Nephron (organoid): ENCODE measurements at regions not wholly inside any gene's neighbourhood (a gene's known extent, or its start where the extent isn't known, plus 50 kb on each side); places are given as distances from the start of the nearest gene placed in this dataset.
A peak's percentile ranks its signal among the peaks of the same experiment; 100 is the strongest.

Experiments
- H3K27ac Mint-ChIP-seq, 3 experiments: 2 replicates each; pipeline ENCODE4 v1.8.0; 2020; ENCODE audit warnings: mixed read lengths in 3 of 3, mild to moderate bottlenecking in 2 of 3, moderate library complexity in 1 of 3
- H3K27me3 Mint-ChIP-seq: 2 replicates; pipeline ENCODE4 v1.8.0; 2021; ENCODE audit warnings: low read depth, mild to moderate bottlenecking, moderate library complexity, mixed read lengths
- H3K36me3 Mint-ChIP-seq: 2 replicates; pipeline ENCODE4 v1.8.0; 2020; ENCODE audit warnings: low read depth, mixed read lengths
- H3K4me1 Mint-ChIP-seq: 2 replicates; pipeline ENCODE4 v1.8.0; 2020; ENCODE audit warnings: mixed read lengths
- H3K4me3 Mint-ChIP-seq, 3 experiments: 2 replicates each; pipeline ENCODE4 v1.8.0; 2020; ENCODE audit warnings: mild to moderate bottlenecking in 3 of 3, mixed read lengths in 3 of 3, moderate library complexity in 2 of 3
- H3K9me3 Mint-ChIP-seq: 2 replicates; pipeline ENCODE4 v1.8.0; 2020; ENCODE audit warnings: mixed read lengths
- CTCF ChIP-seq, 3 experiments: fragments of 200-600 bp; sonication (generic); IDR thresholded peaks; one replicate each; pipeline ENCODE4 v1.5.0; 2021; ENCODE audit warnings: antibody characterized with exemption in 3 of 3; ENCODE audit not compliant: unreplicated experiment in 3 of 3

- TF ChIP-seq CTCF (IDR thresholded peaks at IDR 0.05; ENCODE audit: unreplicated experiment in 3 of 3), result no peak
- H3K9me3 Mint-ChIP-seq, result no peaks in the 10 kb centered on the region
- peaks cover 3% of the 10 kb centered on the region for H3K36me3 Mint-ChIP-seq
- H3K27ac Mint-ChIP-seq, result peak overlapping the region in 1 of 3 experiments; percentile 3
- no peaks in the 10 kb centered on the region for H3K27me3 Mint-ChIP-seq
- H3K4me3 Mint-ChIP-seq, result no peak overlapping the region
- peaks cover 11% of the 10 kb centered on the region for H3K4me1 Mint-ChIP-seq
Observed at GRCh38 chr7:117951691-117952280, 78.5 kb upstream of the CTTNBP2 start.

GRCh38 chr7:117955046-117955445, 81.8 kb upstream of the CTTNBP2 start:
- no peaks in the 10 kb centered on the region for H3K27me3 Mint-ChIP-seq
- no peaks in the 10 kb centered on the region for H3K9me3 Mint-ChIP-seq
- H3K4me3 Mint-ChIP-seq, result no peak overlapping the region
- TF ChIP-seq CTCF (IDR thresholded peaks at IDR 0.05; ENCODE audit: unreplicated experiment in 3 of 3), result no peak
- no peak overlapping the region for H3K27ac Mint-ChIP-seq
- H3K36me3 Mint-ChIP-seq, result peaks cover 3% of the 10 kb centered on the region
- peaks cover 11% of the 10 kb centered on the region for H3K4me1 Mint-ChIP-seq

- peak overlapping the region in 2 of 3 experiments; percentile 57 to 91 for H3K27ac Mint-ChIP-seq
- no peaks in the 10 kb centered on the region for H3K36me3 Mint-ChIP-seq
- no peak for TF ChIP-seq CTCF (IDR thresholded peaks at IDR 0.05; ENCODE audit: unreplicated experiment in 3 of 3)
- H3K4me3 Mint-ChIP-seq, result no peak overlapping the region
- no peaks in the 10 kb centered on the region for H3K27me3 Mint-ChIP-seq
- H3K9me3 Mint-ChIP-seq, result no peaks in the 10 kb centered on the region
- peaks cover 43% of the 10 kb centered on the region for H3K4me1 Mint-ChIP-seq
Observed at GRCh38 chr7:117960351-117960750, 87.1 kb upstream of the CTTNBP2 start.

- H3K9me3 Mint-ChIP-seq, result no peaks in the 10 kb centered on the region
Observed at GRCh38 chr7:117961235-117961634, 88.0 kb upstream of the CTTNBP2 start.

GRCh38 chr7:117962366-117962994, 89.2 kb upstream of the CTTNBP2 start:
- H3K27me3 Mint-ChIP-seq, result no peaks in the 10 kb centered on the region
- H3K4me3 Mint-ChIP-seq, result peak overlapping the region in 1 of 3 experiments; percentile 2
- peak overlapping the region; percentile 88 to 93 (median 91) for H3K27ac Mint-ChIP-seq
- H3K4me1 Mint-ChIP-seq, result peaks cover 43% of the 10 kb centered on the region
- TF ChIP-seq CTCF (IDR thresholded peaks at IDR 0.05; ENCODE audit: unreplicated experiment in 3 of 3), result no peak
- H3K9me3 Mint-ChIP-seq, result peaks cover 4% of the 10 kb centered on the region
- peaks cover 5% of the 10 kb centered on the region for H3K36me3 Mint-ChIP-seq

More at GRCh38 chr7:117961235-117961634, 88.0 kb upstream of the CTTNBP2 start:
- Mint-ChIP-seq H3K27ac (peak overlapping the region; percentile 47 to 93 (median 91)), H3K36me3 (no peaks in the 10 kb centered on the region), H3K4me1 (peaks cover 43% of the 10 kb centered on the region), H3K27me3 (no peaks in the 10 kb centered on the region), H3K4me3 (no peak overlapping the region)
- no peak for TF ChIP-seq CTCF (IDR thresholded peaks at IDR 0.05; ENCODE audit: unreplicated experiment in 3 of 3)
